ENCODE measurements at regions not wholly inside any gene's neighbourhood (a gene's known extent, or its start where the extent isn't known, plus 50 kb on each side); places are given as distances from the start of the nearest gene placed in this dataset.

DNA sequence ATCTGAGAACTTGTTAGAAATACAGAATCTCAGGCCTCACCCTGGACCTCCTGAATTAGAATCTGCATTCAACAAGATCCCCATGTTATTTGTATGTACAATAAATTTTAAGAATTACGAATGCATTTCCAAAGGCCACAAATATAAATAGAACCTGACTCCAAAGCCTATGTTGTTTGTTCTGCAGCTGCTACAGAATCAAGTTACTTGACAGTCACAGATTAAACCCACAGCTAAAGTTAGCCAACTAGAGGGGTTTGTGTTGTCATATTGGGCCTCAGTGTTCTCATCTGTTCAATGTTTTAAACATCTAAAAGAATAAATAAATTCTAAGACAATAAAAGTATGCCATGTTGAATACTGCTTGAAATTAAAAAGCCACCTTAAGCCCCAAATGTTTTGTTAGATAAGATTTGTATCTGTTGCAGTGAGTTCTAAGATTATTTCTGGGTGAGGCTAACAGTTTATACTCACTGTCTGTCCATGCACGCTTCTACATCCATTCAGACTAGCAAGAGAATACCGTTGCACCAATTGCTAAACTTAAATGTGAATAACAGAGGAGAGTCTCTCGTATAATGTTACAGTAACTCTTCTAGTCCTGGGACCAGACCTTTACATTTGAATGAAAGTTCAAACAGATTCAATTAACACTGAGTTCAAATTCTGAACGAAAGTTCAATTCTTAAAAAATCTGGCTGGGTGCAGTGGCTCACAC, 200.4 kb downstream of the MEMO1 start:
- TF ChIP-seq, protein P1, sequence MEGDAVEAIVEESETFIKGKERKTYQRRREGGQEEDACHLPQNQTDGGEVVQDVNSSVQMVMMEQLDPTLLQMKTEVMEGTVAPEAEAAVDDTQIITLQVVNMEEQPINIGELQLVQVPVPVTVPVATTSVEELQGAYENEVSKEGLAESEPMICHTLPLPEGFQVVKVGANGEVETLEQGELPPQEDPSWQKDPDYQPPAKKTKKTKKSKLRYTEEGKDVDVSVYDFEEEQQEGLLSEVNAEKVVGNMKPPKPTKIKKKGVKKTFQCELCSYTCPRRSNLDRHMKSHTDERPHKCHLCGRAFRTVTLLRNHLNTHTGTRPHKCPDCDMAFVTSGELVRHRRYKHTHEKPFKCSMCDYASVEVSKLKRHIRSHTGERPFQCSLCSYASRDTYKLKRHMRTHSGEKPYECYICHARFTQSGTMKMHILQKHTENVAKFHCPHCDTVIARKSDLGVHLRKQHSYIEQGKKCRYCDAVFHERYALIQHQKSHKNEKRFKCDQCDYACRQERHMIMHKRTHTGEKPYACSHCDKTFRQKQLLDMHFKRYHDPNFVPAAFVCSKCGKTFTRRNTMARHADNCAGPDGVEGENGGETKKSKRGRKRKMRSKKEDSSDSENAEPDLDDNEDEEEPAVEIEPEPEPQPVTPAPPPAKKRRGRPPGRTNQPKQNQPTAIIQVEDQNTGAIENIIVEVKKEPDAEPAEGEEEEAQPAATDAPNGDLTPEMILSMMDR (IDR thresholded peaks at IDR 0.05), result no peak
- no peak for TF ChIP-seq POLR2A (IDR thresholded peaks at IDR 0.05; ENCODE audit: low read depth)

Data from esophagus muscularis mucosa (tissue), 3 donors.